ENCODE measurements at regions not wholly inside any gene's neighbourhood (a gene's known extent, or its start where the extent isn't known, plus 50 kb on each side); places are given as distances from the start of the nearest gene placed in this dataset.

- TF ChIP-seq POLR2AphosphoS5 (IDR thresholded peaks at IDR 0.05; ENCODE audit: low read depth, low read length) (no peak), TAF1 (IDR thresholded peaks at IDR 0.05; ENCODE audit: borderline replicate concordance, insufficient read depth, low read length) (no peak), REST (IDR thresholded peaks at IDR 0.05; ENCODE audit: insufficient read depth in 1 of 2, low read depth in 2 of 2, low read length in 2 of 2) (no peak), SIN3A (IDR thresholded peaks at IDR 0.05; ENCODE audit: borderline replicate concordance, insufficient read depth, low read length) (no peak)
Observed at GRCh38 chr3:177804032-177804431, 606.8 kb upstream of the TBL1XR1 start.
